ENCODE measurements at regions not wholly inside any gene's neighbourhood (a gene's known extent, or its start where the extent isn't known, plus 50 kb on each side); places are given as distances from the start of the nearest gene placed in this dataset.

- no peak for DNase-seq
These were observed 402.2 kb upstream of the WWC1 start for GRCh38 chr5:167889276-167889675.

- DNase-seq: no peak
These were observed 398.9 kb upstream of the WWC1 start for GRCh38 chr5:167892352-167893115.

GRCh38 chr5:167893271-167893670 is 398.2 kb upstream of the WWC1 start:
- DNase-seq: no peak

- DNase-seq: no peak
These were observed 396.6 kb upstream of the WWC1 start for GRCh38 chr5:167894631-167895472.

GRCh38 chr5:167895899-167896659 is 395.4 kb upstream of the WWC1 start:
- DNase-seq: no peak

GRCh38 chr5:167896814-167897213 is 394.6 kb upstream of the WWC1 start:
- DNase-seq: no peak

GRCh38 chr5:167897371-167897770 is 394.1 kb upstream of the WWC1 start:
- no peak for DNase-seq

GRCh38 chr5:167898361-167899042 is 392.9 kb upstream of the WWC1 start:
- DNase-seq: no peak

GRCh38 chr5:167899490-167900070 is 391.9 kb upstream of the WWC1 start:
- no peak for DNase-seq

GRCh38 chr5:167900340-167900935 is 391.0 kb upstream of the WWC1 start:
- no peak for DNase-seq

- DNase-seq: no peak
These were observed 389.1 kb upstream of the WWC1 start for GRCh38 chr5:167902298-167902697.

- no peak for DNase-seq
These were observed 388.2 kb upstream of the WWC1 start for GRCh38 chr5:167903243-167903642.

- DNase-seq: no peak
These were observed 387.8 kb upstream of the WWC1 start for GRCh38 chr5:167903659-167904058.

GRCh38 chr5:167905919-167906853 is 385.3 kb upstream of the WWC1 start:
- no peak for DNase-seq

- no peak for DNase-seq
These were observed 382.8 kb upstream of the WWC1 start for GRCh38 chr5:167908606-167909005.

- DNase-seq: no peak
These were observed 378.3 kb upstream of the WWC1 start for GRCh38 chr5:167912941-167913665.

GRCh38 chr5:167915237-167915636 is 376.2 kb upstream of the WWC1 start:
- no peak for DNase-seq

- no peak for DNase-seq
These were observed 375.2 kb upstream of the WWC1 start for GRCh38 chr5:167916261-167916691.

- DNase-seq: no peak
These were observed 374.7 kb upstream of the WWC1 start for GRCh38 chr5:167916706-167917105.

- no peak for DNase-seq
These were observed 373.1 kb upstream of the WWC1 start for GRCh38 chr5:167918184-167918812.
